Cardiac muscle cell (in vitro differentiated cells and primary cell): ENCODE measurements at regions not wholly inside any gene's neighbourhood (a gene's known extent, or its start where the extent isn't known, plus 50 kb on each side); places are given as distances from the start of the nearest gene placed in this dataset.

ENCODE experiments used
- DNase-seq, 2 donors: peaks; one replicate each; pipeline versions ENCODE4 v3.0.0 to v3.0.0-alpha.2; 2010 to 2017; ENCODE audit warnings: low read depth in 1 of 2, low spot score in 1 of 2
- H3K27ac ChIP-seq: fragments of 200-600 bp; sonication (generic); 2 replicates; pipeline ENCODE4 v1.5.1; 2016
- H3K27me3 ChIP-seq: fragments of 200-600 bp; sonication (generic); 2 replicates; pipeline ENCODE4 v1.6.0; 2016; ENCODE audit warnings: control low read depth
- H3K36me3 ChIP-seq: fragments of 200-600 bp; sonication (generic); 2 replicates; pipeline ENCODE4 v1.5.1; 2016; ENCODE audit warnings: control low read depth
- H3K4me1 ChIP-seq: fragments of 200-600 bp; sonication (generic); 2 replicates; pipeline ENCODE4 v1.8.1; 2017; ENCODE audit warnings: low read depth, mild to moderate bottlenecking, mixed run types
- H3K4me3 ChIP-seq: fragments of 200-600 bp; sonication (generic); 2 replicates; pipeline ENCODE4 v1.5.1; 2016; ENCODE audit warnings: mild to moderate bottlenecking
- H3K9me3 ChIP-seq: fragments of 200-600 bp; sonication (generic); 2 replicates; pipeline ENCODE4 v1.5.1; 2017; ENCODE audit warnings: low read depth, mild to moderate bottlenecking, control low read depth
- CTCF ChIP-seq: IDR thresholded peaks from 2 replicates; pipeline ENCODE4 v1.5.1; 2012; ENCODE audit warnings: low read depth, mild to moderate bottlenecking, low read length

- H3K4me3 ChIP-seq, result no peak overlapping the region
- H3K9me3 ChIP-seq, result no peaks in the 10 kb centered on the region
- no peaks in the 10 kb centered on the region for H3K36me3 ChIP-seq
- no peak for DNase-seq
- TF ChIP-seq CTCF, result no peak
- no peaks in the 10 kb centered on the region for H3K27me3 ChIP-seq
- no peak overlapping the region for H3K27ac ChIP-seq
- H3K4me1 ChIP-seq, result no peaks in the 10 kb centered on the region
These were observed 563.1 kb upstream of the LINC00305 start for GRCh38 chr18:64712035-64712434.

DNA sequence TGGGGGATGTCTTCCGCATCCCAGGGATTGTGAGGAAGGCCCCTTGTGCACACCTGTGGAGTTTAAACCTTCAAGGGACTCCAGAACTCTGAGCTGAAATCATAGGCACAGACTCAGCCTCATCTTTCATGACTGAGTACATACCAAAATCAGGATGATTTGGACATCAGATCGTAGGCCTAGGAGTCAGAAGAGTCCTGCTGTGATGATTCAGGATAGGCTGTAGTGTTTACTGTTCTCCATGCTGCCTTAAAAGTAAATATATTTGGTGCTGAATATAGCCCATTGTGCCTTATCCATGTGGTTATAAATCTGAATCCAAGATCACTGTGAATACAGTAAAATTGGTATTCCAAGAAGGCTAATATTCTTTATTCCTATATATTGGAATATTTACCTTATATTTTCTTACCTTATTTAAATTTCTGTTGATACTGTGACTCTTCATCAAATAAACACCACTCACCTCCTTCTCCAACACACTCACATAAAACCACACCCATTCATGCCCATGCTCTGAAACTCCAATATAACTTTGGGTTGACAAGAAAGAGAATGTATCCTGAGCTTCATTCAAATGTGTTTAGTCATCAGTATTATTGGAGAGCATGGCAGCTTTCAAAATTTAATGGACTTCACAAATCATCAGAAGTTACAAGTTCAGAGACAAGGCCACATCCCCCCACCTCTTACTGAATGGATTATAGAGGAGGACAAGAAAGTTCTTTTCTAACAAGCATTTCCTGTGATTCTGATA, 561.4 kb upstream of the LINC00305 start:
- Histone ChIP-seq H3K27ac (no peak overlapping the region), H3K9me3 (no peaks in the 10 kb centered on the region), H3K27me3 (no peaks in the 10 kb centered on the region), H3K36me3 (no peaks in the 10 kb centered on the region), H3K4me3 (no peak overlapping the region), H3K4me1 (no peaks in the 10 kb centered on the region)
- no peak for DNase-seq
- no peak for TF ChIP-seq CTCF

DNA sequence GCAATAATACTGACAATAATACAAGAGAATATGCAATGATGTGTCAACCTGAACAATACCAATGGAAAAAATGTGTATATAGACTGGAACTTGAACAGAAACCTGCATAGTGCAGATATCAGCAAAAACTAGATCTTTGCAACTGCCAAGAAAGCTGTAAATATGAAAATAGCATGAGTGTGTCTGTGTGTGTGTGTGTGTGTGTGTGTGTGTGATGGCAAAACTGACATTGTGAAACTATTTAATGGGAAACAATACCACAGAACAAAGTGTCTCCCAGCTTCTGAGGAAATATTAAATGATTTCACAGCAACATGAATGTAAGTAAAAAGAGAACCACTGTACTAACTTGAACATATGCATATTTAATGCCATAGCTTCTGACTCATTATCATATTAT, 558.2 kb upstream of the LINC00305 start:
- Histone ChIP-seq H3K4me3 (no peak overlapping the region), H3K9me3 (no peaks in the 10 kb centered on the region), H3K4me1 (no peaks in the 10 kb centered on the region), H3K27ac (no peak overlapping the region), H3K27me3 (no peaks in the 10 kb centered on the region), H3K36me3 (no peaks in the 10 kb centered on the region)
- TF ChIP-seq CTCF, result no peak
- DNase-seq, result no peak

DNA sequence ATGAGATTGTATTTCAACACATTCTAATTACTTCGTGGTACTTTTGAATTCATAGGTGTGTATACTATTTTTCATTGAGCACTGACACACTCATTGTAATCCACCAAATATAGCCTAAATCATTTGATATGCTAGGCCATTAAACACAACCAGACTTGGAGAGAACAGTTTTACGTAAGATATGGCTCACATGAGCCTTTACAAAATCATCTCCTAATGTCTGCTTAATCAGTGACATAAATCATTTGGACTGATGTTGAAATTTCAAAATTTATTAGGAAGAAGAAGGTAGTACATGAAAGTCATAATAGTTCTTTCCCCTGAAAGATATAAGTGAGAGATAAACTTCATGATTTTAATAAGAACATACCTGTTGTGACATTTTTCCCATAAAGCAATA, 550.2 kb upstream of the LINC00305 start:
- Histone ChIP-seq H3K27me3 (no peaks in the 10 kb centered on the region), H3K4me1 (no peaks in the 10 kb centered on the region), H3K9me3 (no peaks in the 10 kb centered on the region), H3K36me3 (no peaks in the 10 kb centered on the region), H3K4me3 (no peak overlapping the region), H3K27ac (no peak overlapping the region)
- TF ChIP-seq CTCF, result no peak
- DNase-seq, result no peak

DNA sequence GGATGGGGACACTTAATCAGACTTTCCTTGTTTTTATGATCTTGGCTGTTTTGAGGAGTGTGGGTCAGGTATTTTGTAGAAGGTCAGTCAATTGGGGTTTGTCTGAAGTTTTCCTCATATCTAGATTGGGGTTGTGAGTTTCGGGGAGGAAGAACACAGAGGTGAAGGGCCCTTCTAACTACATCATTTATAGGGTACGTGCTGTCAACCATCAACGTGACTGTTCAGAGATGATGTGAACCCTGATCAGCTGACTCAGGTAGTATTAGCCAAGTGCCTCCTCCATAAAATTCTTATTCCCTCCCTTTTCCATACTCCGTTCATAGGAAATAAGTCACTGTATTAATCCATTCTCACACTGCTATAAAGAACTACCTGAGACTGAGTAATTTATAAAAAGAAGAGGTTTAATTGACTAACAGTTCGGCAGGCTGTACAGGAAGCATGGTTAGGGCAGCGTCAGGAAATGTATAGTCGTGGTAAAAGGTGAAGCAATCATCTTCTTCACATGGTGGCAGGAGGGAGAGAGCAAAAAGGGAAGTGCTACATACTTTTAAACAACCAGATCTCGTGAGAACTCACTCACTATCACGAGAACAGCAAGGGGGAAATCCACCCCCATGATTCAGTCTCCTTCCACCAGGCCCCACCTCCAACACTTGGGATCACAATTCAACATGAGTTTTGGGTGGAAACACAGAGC, 547.1 kb upstream of the LINC00305 start:
- no peak overlapping the region for H3K27ac ChIP-seq
- no peaks in the 10 kb centered on the region for H3K27me3 ChIP-seq
- no peak for TF ChIP-seq CTCF
- no peaks in the 10 kb centered on the region for H3K4me1 ChIP-seq
- H3K4me3 ChIP-seq, result no peak overlapping the region
- no peak for DNase-seq
- no peaks in the 10 kb centered on the region for H3K9me3 ChIP-seq
- no peaks in the 10 kb centered on the region for H3K36me3 ChIP-seq
